ENCODE measurements at regions not wholly inside any gene's neighbourhood (a gene's known extent, or its start where the extent isn't known, plus 50 kb on each side); places are given as distances from the start of the nearest gene placed in this dataset.

GRCh38 chr22:35475545-35475944, 65.1 kb upstream of the RASD2 start:
- Histone ChIP-seq H3K27me3 (ENCODE audit: control insufficient read depth in 1 of 2, insufficient read depth in 2 of 2, low read length in 2 of 2) (no peaks in the 10 kb centered on the region), H3K27ac (ENCODE audit: low read depth in 2 of 2, low read length in 1 of 2) (no peak overlapping the region), H3K9me3 (ENCODE audit: control insufficient read depth in 2 of 2, insufficient read depth in 1 of 2, low read depth in 1 of 2, low read length in 1 of 2) (peaks cover 0 to 4% of the 10 kb centered on the region in 2 donors), H3K4me3 (ENCODE audit: low read depth in 1 of 2, low read length in 2 of 2) (no peak overlapping the region), H3K36me3 (ENCODE audit: control insufficient read depth in 2 of 2, insufficient read depth in 2 of 2, low read length in 1 of 2) (no peaks in the 10 kb centered on the region), H3K4me1 (ENCODE audit: control insufficient read depth in 2 of 2, insufficient read depth in 2 of 2, low read length in 1 of 2) (peaks cover 3% of the 10 kb centered on the region in 2 donors)
- 60 to 64% methylated on average over 10 of the region's 10 CpGs for WGBS, 2 donors

- peaks cover 3 to 6% of the 10 kb centered on the region in 2 donors for H3K4me1 ChIP-seq (ENCODE audit: control insufficient read depth in 2 of 2, insufficient read depth in 2 of 2, low read length in 1 of 2)
- no peaks in the 10 kb centered on the region for H3K9me3 ChIP-seq (ENCODE audit: control insufficient read depth in 2 of 2, insufficient read depth in 1 of 2, low read depth in 1 of 2, low read length in 1 of 2)
- no peaks in the 10 kb centered on the region for H3K36me3 ChIP-seq (ENCODE audit: control insufficient read depth in 2 of 2, insufficient read depth in 2 of 2, low read length in 1 of 2)
- H3K27me3 ChIP-seq (ENCODE audit: control insufficient read depth in 1 of 2, insufficient read depth in 2 of 2, low read length in 2 of 2), result no peaks in the 10 kb centered on the region
- no peak overlapping the region for H3K27ac ChIP-seq (ENCODE audit: low read depth in 2 of 2, low read length in 1 of 2)
- no peak overlapping the region for H3K4me3 ChIP-seq (ENCODE audit: low read depth in 1 of 2, low read length in 2 of 2)
- 79 to 82% methylated on average over 11 of the region's 11 CpGs for WGBS, 2 donors
Measured at GRCh38 chr22:35476341-35476740, 64.3 kb upstream of the RASD2 start.

DNA sequence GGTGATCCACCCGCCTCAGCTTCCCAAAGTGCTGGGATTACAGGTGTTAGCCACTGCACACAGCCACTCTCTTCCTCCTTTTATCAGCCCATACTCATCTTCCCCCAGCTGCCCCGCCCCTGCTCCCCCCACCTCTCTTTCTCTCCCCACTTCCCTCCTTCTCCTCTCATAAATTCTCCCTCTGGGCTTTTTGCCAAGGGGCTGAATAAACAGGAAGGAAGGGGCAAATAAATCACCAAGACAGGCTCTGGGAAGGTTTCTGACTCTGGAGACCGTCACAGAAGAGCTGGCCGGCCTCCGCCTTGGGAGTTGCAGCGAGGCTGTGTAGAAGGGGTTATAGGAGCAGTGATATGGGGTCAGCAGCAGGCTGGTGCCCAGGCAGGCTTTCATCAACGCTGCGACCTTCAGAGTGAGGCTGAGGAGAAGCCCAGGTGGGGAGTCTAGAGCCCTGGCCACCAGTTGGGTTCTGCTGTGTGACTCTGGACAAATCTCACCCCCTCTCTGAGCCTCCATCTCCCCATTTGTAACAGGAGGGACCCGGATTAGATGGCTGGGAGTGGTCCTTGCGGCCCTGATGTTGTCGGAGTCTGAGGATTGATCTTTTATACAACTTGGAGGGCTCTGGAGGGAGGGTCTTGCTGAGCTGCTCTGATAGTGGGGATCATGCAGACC, 62.6 kb upstream of the RASD2 start:
- Histone ChIP-seq H3K27ac (ENCODE audit: low read depth in 2 of 2, low read length in 1 of 2) (no peak overlapping the region), H3K36me3 (ENCODE audit: control insufficient read depth in 2 of 2, insufficient read depth in 2 of 2, low read length in 1 of 2) (no peaks in the 10 kb centered on the region), H3K9me3 (ENCODE audit: control insufficient read depth in 2 of 2, insufficient read depth in 1 of 2, low read depth in 1 of 2, low read length in 1 of 2) (no peaks in the 10 kb centered on the region), H3K4me3 (ENCODE audit: low read depth in 1 of 2, low read length in 2 of 2) (no peak overlapping the region), H3K4me1 (ENCODE audit: control insufficient read depth in 2 of 2, insufficient read depth in 2 of 2, low read length in 1 of 2) (peaks cover 3 to 6% of the 10 kb centered on the region in 2 donors), H3K27me3 (ENCODE audit: control insufficient read depth in 1 of 2, insufficient read depth in 2 of 2, low read length in 2 of 2) (no peaks in the 10 kb centered on the region)
- 28 to 32% methylated on average over 11 of the region's 11 CpGs for WGBS, 2 donors

DNA sequence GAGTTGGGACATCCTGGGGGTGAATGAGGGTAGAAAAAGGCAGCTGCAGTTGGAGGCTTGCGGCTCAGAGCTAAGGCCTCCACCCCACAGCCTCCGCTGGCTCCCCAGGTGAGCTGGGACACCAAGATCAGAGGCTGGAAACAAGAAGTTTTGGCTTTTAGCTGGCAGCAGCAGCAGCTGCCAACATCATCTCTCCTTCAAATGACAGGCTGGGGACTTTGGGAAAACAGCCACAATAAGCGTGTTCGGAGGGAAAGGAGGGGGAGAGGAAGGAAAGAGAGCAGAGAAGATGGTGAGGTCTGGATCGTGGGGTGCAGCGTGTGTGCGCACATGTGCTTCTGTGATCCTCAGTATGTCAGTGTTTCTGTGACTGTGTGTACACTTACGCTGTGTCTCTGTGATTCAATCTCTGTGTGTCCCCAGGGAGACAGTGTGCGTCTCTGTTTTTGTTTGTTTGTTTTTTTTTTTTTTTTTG, 62.0 kb upstream of the RASD2 start:
- 80 to 84% methylated on average over 9 of the region's 9 CpGs for WGBS, 2 donors
- no peak overlapping the region for H3K4me3 ChIP-seq (ENCODE audit: low read depth in 1 of 2, low read length in 2 of 2)
- peaks cover 3 to 6% of the 10 kb centered on the region in 2 donors for H3K4me1 ChIP-seq (ENCODE audit: control insufficient read depth in 2 of 2, insufficient read depth in 2 of 2, low read length in 1 of 2)
- no peaks in the 10 kb centered on the region for H3K9me3 ChIP-seq (ENCODE audit: control insufficient read depth in 2 of 2, insufficient read depth in 1 of 2, low read depth in 1 of 2, low read length in 1 of 2)
- no peaks in the 10 kb centered on the region for H3K36me3 ChIP-seq (ENCODE audit: control insufficient read depth in 2 of 2, insufficient read depth in 2 of 2, low read length in 1 of 2)
- H3K27ac ChIP-seq (ENCODE audit: low read depth in 2 of 2, low read length in 1 of 2), result no peak overlapping the region
- no peaks in the 10 kb centered on the region for H3K27me3 ChIP-seq (ENCODE audit: control insufficient read depth in 1 of 2, insufficient read depth in 2 of 2, low read length in 2 of 2)

DNA sequence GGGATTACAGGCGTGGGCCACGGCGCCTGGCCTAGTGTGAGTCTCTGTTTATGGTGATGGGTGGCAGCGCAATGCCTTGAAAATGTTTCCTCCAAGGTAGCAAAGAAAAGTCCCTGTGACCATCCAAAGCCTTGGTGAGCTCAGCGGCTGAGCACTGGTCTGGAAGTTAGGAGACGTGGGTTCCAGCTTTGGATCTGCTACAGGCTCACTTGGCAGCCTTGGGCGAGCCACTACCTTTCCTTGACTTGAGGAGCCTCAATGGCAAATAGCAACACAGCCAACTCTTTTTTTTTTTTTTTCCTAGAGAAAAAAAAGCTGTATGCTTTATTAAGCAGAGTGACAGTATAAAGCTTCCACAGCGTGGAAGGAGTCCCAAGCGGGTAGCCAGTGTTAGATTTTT, 61.3 kb upstream of the RASD2 start:
- Histone ChIP-seq H3K36me3 (ENCODE audit: control insufficient read depth in 2 of 2, insufficient read depth in 2 of 2, low read length in 1 of 2) (no peaks in the 10 kb centered on the region), H3K4me3 (ENCODE audit: low read depth in 1 of 2, low read length in 2 of 2) (no peak overlapping the region), H3K27me3 (ENCODE audit: control insufficient read depth in 1 of 2, insufficient read depth in 2 of 2, low read length in 2 of 2) (no peaks in the 10 kb centered on the region), H3K9me3 (ENCODE audit: control insufficient read depth in 2 of 2, insufficient read depth in 1 of 2, low read depth in 1 of 2, low read length in 1 of 2) (no peaks in the 10 kb centered on the region), H3K27ac (ENCODE audit: low read depth in 2 of 2, low read length in 1 of 2) (no peak overlapping the region), H3K4me1 (ENCODE audit: control insufficient read depth in 2 of 2, insufficient read depth in 2 of 2, low read length in 1 of 2) (peaks cover 3 to 6% of the 10 kb centered on the region in 2 donors)
- WGBS, 2 donors, result 76 to 81% methylated on average over 9 of the region's 9 CpGs

- H3K27me3 ChIP-seq (ENCODE audit: control insufficient read depth in 1 of 2, insufficient read depth in 2 of 2, low read length in 2 of 2), result no peaks in the 10 kb centered on the region
Measured at GRCh38 chr22:35479985-35480550, 60.6 kb upstream of the RASD2 start.

GRCh38 chr22:35480627-35481550, 59.7 kb upstream of the RASD2 start:
- H3K27me3 ChIP-seq (ENCODE audit: control insufficient read depth in 1 of 2, insufficient read depth in 2 of 2, low read length in 2 of 2), result no peaks in the 10 kb centered on the region
- H3K27ac ChIP-seq (ENCODE audit: low read depth in 2 of 2, low read length in 1 of 2), result peak overlapping the region; percentile 6 to 36
- 60 to 62% methylated on average over 22 of the region's 22 CpGs for WGBS, 2 donors
- peaks cover 3 to 6% of the 10 kb centered on the region in 2 donors for H3K4me1 ChIP-seq (ENCODE audit: control insufficient read depth in 2 of 2, insufficient read depth in 2 of 2, low read length in 1 of 2)
- H3K9me3 ChIP-seq (ENCODE audit: control insufficient read depth in 2 of 2, insufficient read depth in 1 of 2, low read depth in 1 of 2, low read length in 1 of 2), result no peaks in the 10 kb centered on the region
- no peaks in the 10 kb centered on the region for H3K36me3 ChIP-seq (ENCODE audit: control insufficient read depth in 2 of 2, insufficient read depth in 2 of 2, low read length in 1 of 2)
- no peak overlapping the region for H3K4me3 ChIP-seq (ENCODE audit: low read depth in 1 of 2, low read length in 2 of 2)

More at GRCh38 chr22:35479985-35480550, 60.6 kb upstream of the RASD2 start:
- no peak overlapping the region for H3K4me3 ChIP-seq (ENCODE audit: low read depth in 1 of 2, low read length in 2 of 2)
- no peak overlapping the region for H3K27ac ChIP-seq (ENCODE audit: low read depth in 2 of 2, low read length in 1 of 2)
- H3K4me1 ChIP-seq (ENCODE audit: control insufficient read depth in 2 of 2, insufficient read depth in 2 of 2, low read length in 1 of 2), result peaks cover 3 to 6% of the 10 kb centered on the region in 2 donors
- 52 to 54% methylated on average over 13 of the region's 13 CpGs for WGBS, 2 donors
- H3K9me3 ChIP-seq (ENCODE audit: control insufficient read depth in 2 of 2, insufficient read depth in 1 of 2, low read depth in 1 of 2, low read length in 1 of 2), result no peaks in the 10 kb centered on the region
- no peaks in the 10 kb centered on the region for H3K36me3 ChIP-seq (ENCODE audit: control insufficient read depth in 2 of 2, insufficient read depth in 2 of 2, low read length in 1 of 2)

DNA sequence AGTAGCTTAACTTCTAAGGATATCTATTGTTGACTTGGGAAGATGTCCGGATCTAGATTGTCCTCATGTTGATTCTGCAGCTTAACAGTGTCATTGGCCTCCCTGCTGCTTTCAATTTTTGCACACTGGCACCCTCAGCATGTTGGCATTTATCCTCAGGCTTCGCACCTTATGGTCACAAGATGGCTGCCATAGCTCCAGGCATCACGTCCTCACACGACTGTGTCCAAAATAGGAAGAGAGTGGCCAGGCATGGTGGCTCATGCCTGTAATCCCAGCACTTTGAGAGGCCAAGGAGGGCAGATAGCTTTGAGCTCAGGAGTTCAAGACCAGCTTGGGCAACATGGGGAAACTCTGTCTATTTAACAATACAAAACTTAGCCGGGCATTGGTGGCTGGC, 58.3 kb upstream of the RASD2 start:
- 96 to 98% methylated on average over 5 of the region's 5 CpGs for WGBS, 2 donors
- no peak overlapping the region for H3K27ac ChIP-seq (ENCODE audit: low read depth in 2 of 2, low read length in 1 of 2)
- H3K27me3 ChIP-seq (ENCODE audit: control insufficient read depth in 1 of 2, insufficient read depth in 2 of 2, low read length in 2 of 2), result no peaks in the 10 kb centered on the region
- H3K4me1 ChIP-seq (ENCODE audit: control insufficient read depth in 2 of 2, insufficient read depth in 2 of 2, low read length in 1 of 2), result peaks cover 3 to 6% of the 10 kb centered on the region in 2 donors
- H3K36me3 ChIP-seq (ENCODE audit: control insufficient read depth in 2 of 2, insufficient read depth in 2 of 2, low read length in 1 of 2), result no peaks in the 10 kb centered on the region
- no peaks in the 10 kb centered on the region for H3K9me3 ChIP-seq (ENCODE audit: control insufficient read depth in 2 of 2, insufficient read depth in 1 of 2, low read depth in 1 of 2, low read length in 1 of 2)
- H3K4me3 ChIP-seq (ENCODE audit: low read depth in 1 of 2, low read length in 2 of 2), result no peak overlapping the region

DNA sequence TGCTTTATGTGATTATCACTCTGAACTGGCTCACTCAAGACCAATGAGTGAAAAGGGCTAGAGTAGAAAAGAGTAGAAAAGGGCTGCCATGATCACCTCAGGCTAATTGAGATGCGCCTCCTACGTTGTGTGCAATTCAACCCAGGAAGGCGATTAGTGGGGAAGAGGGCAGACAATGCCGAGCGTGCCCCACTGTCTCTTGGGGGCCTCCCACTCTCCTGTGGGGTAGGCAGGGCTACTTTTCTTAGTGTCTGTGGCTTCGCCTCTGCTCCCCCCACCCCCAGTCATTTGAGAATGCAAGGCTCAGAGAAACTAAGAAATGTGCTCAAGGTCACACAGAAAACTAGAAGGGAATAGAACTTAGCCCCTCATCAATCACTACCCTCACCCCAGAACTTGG, 57.7 kb upstream of the RASD2 start:
- H3K27ac ChIP-seq (ENCODE audit: low read depth in 2 of 2, low read length in 1 of 2), result no peak overlapping the region
- H3K27me3 ChIP-seq (ENCODE audit: control insufficient read depth in 1 of 2, insufficient read depth in 2 of 2, low read length in 2 of 2), result no peaks in the 10 kb centered on the region
- H3K4me3 ChIP-seq (ENCODE audit: low read depth in 1 of 2, low read length in 2 of 2), result no peak overlapping the region
- peaks cover 3 to 6% of the 10 kb centered on the region in 2 donors for H3K4me1 ChIP-seq (ENCODE audit: control insufficient read depth in 2 of 2, insufficient read depth in 2 of 2, low read length in 1 of 2)
- 67 to 80% methylated on average over 6 of the region's 6 CpGs for WGBS, 2 donors
- H3K9me3 ChIP-seq (ENCODE audit: control insufficient read depth in 2 of 2, insufficient read depth in 1 of 2, low read depth in 1 of 2, low read length in 1 of 2), result no peaks in the 10 kb centered on the region
- no peaks in the 10 kb centered on the region for H3K36me3 ChIP-seq (ENCODE audit: control insufficient read depth in 2 of 2, insufficient read depth in 2 of 2, low read length in 1 of 2)
